Suppressor macrophage treated with lipopolysaccharide for 1 hour (primary cell): ENCODE measurements at regions not wholly inside any gene's neighbourhood (a gene's known extent, or its start where the extent isn't known, plus 50 kb on each side); places are given as distances from the start of the nearest gene placed in this dataset.
A peak's percentile ranks its signal among the peaks of the same experiment; 100 is the strongest.

Experiments used
- DNase-seq, 3 donors: peaks; one replicate each; pipeline ENCODE4 v3.0.0-alpha.2; 2020 to 2022

DNA sequence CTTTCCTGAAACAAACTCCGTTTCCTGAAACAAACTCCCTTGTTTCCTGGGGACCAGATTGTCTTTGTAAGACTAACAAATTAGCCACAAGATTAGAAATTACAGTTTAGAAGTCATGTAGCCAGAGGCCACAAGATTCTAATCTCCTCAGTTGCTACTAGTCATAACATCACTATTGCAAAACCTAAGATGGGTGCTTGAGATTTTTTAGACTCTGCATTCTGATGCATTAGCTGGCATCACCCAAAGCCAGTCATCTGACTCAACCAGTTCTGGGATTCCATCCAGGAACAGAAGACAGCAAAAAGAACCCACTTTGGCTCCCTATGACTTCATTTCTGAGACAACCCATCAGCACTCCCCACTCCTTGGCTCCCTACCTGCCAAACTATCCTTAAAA lies 367.9 kb upstream of the MBL2 start:
- DNase-seq, result no peak

DNA sequence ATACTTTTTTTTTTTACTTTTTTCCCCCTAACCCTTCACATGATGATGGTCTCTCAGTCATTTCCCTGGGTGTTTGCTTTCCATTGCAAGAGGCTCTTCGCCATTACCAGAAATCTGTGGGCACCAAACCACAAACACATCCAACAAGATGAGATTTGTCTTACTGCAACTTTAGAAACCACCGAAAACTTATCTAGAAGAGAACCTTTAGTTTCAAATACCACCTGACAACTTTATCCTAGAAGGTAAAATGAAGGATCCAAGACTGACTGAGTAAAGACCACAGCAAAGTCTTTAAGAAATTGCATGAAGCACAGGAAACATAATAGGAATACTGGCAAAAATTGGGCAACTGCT lies 363.3 kb upstream of the MBL2 start:
- DNase-seq, result no peak

DNA sequence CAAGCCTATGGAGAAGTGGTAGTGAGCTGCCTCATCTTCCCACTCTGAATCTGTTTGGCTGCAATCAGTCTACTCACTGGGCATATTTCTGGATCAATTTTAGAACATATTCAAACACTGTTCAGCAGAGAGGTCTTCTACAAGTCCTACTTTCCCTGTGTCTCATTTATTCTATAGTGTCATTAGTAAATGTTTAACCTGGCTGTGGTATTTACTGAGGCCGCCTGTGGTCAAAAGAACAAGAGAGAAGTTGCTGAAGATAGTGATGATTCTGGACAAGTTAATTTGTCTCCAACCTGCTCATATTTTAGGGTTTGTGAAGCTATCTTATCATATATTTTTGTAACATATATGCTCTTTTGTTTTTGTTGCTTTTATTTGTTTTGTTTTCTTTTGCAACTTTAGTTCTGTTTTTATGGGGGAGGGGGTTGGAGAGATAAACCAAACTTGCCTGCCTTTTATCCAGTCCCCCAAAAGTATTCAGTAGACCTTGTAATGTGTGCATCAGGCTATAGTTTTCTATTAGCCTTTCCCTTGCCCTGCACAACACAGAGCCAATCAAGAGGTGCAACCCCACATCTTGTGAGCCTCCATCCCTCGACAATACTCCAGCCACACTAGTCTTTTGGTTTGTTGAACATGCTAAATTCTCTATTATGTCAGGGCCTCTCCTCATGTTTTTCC lies 362.8 kb upstream of the MBL2 start:
- no peak for DNase-seq

DNA sequence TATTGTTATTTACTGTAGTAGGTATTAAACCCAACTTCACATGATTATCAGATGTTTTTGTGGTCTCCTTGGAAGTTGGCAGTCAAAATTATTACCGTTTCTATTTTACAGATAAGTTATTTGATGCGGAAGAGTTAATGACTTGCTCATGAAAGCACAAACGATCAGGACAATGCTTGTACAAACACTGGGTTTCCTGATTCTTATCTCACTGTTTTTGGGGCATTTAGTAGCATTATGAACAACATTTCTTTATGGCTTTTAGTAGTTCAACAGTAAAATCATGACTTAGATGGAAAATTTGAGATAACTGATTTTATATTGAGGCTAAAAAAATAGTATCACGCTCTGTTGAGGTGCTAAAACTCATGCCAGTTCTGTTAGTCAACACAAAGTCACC lies 361.5 kb upstream of the MBL2 start:
- DNase-seq, result no peak

DNA sequence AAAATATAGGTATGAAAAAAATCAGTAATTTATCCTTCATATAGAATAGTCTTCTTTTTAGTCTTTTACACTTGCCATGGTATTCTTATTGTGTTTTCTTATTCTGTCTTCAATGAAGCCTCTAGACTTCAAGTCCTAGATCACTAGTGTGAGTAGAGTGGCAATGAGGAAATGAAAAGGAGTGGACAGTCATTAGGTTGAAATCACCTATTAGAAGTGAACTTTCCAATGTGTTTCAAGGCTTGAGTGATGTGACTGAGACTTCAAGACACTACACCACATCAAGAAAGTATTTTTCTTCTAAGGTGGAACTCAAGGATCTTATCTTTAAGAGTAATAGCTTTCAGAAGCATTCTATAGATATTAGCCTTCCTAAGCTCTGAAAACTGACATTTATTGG lies 357.8 kb upstream of the MBL2 start:
- no peak for DNase-seq

DNA sequence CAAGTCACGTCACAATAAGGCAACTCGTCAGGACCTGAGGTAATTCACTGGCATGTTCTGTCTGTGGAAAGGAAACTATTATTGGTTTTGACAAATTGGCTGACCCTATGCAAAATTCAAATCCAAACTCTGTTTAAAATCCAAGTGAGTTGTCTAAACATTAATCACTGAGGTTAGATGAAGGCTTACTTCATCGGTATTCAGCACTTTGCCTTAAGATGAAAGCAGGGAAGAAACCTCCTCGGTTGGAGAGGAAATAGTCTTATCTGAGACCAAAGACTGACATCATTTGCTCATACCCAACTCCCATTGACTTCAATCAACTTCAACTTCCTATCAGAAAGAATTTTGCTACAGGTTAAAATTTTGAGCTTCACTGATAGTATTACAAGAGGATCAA lies 355.1 kb upstream of the MBL2 start:
- DNase-seq, result no peak

DNA sequence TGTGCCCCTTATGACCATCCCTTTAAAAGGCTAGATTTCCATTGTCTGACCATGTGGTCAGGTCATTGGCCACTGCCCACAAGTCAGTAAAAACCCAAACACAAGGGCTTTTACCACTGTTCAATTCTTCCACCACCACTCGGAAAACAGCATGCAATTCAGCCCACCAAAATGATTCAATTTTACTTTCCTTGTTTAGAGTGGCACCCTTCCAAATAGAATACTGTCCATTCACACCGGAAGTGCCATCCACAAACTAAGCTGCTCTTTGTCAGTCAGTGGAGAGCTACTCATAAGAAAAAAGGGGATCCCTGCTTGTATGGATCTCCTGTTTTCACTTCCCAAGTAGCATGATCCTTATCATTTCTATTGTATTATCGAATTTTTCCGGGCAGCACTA lies 350.7 kb upstream of the MBL2 start:
- no peak for DNase-seq

DNA sequence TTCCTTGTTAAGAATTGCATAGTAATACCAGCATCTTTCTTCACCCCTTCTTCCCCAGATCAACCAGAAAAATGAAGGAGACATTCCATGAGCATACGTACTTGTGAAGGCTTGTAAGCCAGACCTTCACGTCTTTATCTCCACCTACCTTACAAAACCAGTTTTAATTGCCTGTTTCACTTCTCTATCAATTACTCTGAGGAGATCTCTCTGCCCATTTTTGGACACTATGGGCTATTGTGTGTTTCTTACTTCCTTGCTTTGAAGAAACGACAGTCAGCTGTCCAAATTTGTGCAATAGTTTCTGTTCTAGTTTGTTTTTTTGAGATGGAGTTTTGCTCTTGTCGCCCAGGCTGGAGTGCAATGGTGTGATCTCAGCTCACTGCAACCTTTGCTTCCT lies 349.7 kb upstream of the MBL2 start:
- peak; percentile 7 to 35 (median 19) for DNase-seq

DNA sequence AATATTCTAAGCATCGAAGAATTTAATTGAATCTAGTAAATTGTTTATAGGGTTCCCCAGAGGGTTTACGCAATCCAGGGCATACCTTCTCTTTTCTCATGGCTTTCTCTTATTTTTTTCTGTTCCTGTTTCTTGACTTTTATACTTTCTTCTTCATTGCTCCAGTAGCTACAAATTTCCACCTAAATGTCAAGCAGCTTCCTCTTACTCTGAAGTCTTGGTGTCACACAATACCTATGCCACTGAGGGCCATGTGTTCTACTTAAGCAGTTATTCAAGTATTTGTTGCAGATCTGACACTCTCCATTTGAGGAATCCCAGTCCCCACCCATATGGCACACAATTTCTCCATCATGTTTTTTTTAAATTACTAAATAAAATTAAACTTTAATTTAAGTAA lies 343.1 kb upstream of the MBL2 start:
- DNase-seq, result peak in 1 of 3 donors; percentile 5

DNA sequence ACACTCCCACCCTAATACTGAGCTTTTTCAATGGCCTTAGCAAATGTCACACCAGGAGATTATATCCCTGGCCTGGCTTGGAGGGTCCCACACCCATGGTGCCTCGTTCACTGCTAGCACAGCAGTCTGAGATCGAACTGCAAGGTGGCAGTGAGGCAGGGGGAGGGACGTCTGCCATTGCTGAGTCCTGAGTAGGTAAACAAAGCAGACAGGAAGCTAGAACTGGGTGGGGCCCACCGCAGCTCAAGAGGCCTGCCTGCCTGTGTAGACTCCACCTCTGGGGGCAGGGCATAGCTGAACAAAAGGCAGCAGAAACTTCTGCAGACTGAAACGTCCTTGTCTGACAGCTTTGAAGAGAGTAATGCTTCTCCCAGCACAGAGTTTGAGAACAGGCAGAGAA lies 338.9 kb upstream of the MBL2 start:
- DNase-seq, result no peak

DNA sequence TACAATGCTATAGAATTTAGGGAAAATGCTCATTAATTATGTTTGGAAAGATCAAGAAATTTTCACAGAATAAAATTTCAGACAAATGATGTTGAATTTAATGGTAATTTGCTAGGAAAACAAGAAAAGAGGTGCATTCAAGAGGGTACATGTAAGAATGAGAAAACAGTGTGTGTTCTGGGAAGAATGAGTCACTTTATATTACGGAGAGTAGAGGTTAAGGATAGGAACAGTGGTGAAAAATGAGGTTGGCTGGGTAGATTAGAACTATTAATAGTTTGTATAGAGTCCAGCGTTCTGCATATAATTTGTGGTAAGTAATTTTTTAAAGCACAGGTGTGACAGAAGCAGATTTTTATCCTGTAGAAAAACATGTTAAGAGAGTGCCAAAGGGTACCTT lies 336.7 kb upstream of the MBL2 start:
- no peak for DNase-seq

DNA sequence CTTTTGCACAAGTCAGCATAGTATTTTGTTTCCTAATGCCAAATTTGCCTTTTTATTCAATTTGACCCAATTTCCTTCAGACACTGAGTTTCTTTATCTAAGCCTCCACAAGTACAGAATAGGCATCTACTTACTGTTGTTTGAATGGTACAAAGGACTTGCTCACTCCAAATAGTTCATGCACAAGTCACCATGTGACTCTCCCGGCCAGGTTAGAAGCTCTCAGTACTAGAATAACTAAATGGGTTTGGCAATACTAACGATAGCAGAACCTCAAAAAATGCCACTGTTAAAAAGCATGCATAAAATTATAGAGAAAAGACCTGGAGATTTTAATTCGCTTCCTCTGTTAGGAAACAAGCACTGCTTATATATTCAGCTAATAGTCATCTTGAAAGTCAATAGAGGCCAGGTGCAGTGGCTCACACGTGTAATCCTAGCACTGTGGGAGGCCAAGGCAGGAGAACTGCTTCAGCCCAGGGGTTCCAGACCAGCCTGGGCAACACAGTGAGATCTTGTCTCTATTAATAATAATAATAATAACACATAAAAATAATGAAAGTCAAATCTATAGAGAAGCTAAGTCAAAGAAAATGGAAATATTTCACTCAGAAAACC lies 335.8 kb upstream of the MBL2 start:
- no peak for DNase-seq

DNA sequence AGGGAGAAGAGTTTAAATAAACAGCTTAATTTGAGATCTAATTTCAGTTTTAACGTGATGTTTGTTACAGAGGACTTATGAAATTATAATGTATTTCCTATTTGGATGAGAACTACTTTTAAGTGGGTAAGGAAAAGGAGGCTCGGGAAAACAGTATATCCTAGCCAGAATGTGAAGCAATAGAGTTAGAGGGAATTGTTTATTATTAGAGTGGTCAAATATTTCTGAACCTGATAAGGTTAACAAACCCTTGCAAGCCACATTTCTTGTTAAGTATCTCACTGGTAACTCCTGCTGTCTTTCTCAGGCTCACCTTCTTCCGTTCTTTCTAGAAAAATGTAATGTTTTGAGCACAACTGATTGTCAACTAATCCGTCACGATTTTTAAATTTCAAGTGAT lies 335.1 kb upstream of the MBL2 start:
- DNase-seq, result no peak

DNA sequence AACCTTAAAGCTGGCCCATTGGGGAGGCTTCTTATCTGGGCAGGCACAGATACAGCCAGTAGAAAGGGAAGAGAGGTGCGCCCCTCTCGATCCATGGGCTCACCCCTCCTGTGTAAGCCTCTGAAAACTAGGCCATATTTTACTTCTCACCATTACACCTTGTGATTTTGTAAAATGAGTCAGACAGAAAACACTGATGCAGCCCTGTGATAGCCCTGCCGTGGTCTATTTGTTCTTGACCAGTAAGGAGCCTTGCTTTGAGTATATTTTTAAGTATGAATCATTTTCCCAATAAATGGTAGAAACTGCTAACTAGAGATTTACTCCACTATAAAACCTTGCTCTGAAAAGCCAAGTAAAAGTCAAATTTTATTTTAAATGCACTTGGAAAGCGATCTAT lies 329.8 kb upstream of the MBL2 start:
- no peak for DNase-seq

DNA sequence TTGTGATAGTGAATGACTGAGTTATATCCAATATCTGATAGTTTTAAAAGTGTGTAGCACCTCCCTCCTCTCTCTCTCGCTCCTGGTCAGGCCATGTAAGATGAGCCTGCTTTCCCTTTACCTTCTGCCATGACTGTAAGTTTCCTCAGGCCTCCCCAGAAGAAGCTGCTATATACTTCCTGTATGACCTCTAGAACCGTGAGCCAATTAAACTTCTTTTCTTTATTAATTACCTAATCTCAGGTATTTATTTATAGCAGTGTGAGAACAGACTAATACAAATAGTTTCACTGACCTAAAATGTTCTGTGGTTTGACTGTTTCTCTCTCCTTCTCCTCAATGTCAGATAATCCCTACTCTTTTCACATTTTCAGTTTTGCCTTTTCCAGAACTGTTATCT lies 321.3 kb upstream of the MBL2 start:
- DNase-seq, result no peak

DNA sequence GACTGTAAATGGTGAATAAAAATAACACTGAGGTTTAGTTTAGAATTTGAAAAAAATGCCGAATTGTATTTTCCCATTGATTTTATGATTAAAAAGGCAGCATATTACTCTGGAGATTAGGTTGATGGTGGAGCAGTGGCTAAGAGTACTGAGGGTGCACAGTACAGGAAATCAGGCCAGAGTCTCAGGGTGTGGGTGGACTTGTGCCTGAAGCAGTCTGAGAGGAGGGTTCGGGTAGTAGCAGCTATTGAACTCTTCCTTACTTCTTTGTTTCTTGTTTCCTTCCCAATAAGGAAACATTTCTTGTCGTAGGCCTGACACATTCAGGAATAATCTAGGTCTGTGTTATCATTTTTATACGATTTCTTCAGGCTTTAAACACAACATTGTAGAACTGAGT lies 319.0 kb upstream of the MBL2 start:
- no peak for DNase-seq

DNA sequence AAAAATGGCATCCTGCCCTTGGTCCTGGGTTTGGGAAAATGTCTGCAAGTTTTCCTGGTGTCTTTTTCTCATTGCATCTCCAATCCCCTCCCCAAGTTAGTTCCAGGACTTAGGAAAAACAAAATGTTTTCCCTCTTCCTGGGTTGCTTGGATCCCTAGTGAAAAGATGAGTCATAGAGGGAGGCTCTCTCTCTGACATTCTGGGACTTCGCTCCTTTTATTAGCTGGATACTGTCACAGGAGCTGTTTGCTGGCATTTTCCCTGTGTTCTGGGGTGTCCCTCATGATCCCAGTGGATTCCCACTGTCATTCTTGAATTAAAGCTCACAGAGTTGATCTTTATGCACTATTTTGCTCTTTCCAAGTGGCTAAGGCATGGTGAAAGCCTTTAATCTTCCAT lies 316.4 kb upstream of the MBL2 start:
- DNase-seq, result no peak

DNA sequence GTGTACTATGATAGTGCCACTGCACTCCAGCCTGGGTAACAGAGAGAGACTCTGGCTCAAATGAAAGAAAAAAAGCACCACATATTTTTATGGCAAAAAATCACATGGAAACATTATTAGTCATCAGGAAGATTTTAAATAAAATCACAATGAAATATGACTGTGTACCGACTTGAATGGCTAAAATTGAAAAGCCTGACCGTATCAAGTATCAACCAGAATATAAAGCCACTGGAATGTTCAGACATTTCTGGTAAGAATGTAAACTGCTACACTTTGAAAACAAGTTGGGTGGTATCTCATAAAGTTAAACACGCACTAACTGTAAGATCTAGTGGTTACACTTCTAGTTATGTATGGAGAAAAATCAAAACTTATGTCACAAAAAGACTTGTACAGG lies 306.7 kb upstream of the MBL2 start:
- DNase-seq, result no peak

DNA sequence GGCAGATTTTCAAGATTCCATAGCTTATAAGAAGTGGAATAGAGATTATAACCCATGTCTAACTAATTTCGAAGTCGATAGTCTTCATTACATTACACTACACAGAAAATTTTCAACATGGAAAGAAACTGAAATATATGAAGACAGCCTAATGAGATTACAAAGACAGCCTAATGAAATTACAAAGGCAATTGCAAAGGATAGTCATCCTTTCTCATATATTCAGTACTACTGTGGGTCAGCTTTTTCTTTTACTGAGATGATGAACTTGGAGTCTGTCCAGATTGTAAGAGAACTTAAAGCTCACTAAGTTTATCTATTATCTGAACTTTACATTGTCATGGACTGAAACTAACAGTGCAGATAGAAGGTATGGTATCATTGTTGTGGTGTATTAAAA lies 304.4 kb upstream of the MBL2 start:
- no peak for DNase-seq

DNA sequence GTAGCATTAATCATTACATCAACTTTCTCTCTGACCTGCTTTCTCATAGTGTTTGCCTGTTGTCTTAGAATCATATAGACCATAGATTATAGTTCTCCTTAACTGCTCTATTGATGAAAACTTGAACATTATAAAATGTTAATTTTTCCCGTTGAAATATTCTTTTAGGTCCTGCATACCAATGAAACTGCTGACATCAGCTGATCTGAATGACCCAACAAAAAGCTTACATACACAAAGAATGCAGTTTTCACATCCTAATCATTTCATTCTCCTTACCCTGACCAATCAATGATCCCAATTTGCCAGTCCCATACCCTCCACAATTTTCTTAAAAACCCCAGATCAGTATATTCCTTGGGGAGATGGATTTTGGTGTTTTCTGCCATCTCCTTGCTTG lies 302.9 kb upstream of the MBL2 start:
- no peak for DNase-seq

DNA sequence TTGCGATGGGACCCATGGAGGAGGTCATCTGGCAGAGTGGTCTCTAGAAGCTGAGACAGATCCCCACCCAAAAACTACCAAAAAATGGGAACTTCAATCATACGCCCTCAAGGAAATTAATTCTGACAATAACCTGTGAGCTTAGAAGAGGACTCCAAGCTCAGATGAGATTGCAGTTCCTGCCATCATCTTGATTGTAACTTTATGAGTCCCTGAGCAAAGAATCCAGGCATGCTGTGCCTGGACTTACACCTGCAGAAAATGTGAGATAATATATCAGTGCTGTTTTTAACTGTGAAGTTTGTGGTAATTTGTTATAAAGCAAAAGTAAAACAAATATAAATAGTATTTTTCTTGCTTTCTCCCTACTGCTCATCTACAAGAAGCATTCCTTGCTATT lies 299.6 kb upstream of the MBL2 start:
- DNase-seq, result no peak

DNA sequence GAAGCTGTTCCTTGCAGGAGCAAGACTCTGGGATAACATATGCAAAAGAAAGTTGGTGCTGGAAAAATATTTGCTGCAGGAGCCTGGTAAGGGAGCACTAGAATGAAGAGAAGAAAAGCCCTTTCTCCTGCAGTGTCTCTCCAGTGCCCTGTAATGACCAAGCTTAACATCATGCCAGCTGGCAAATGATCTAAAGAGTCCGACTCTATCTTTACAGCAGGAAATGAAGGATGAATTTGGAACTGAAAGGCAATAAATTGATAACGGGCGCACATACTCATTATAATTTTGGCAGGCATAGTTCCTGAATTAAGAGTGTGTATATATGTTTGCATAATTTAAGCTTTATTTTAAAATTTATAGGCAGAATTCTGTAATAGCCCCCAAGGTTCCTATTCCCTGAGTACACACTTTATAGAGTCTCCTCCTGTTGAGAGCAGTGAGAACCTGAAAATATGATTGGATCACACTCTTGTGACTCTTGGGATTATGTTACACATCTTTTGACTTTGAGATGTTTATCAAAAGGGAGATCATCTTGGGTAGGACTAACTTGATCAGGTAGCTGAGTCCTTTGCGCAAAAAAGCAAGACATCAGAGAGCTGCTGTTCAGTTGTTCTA lies 299.0 kb upstream of the MBL2 start:
- DNase-seq, result no peak

DNA sequence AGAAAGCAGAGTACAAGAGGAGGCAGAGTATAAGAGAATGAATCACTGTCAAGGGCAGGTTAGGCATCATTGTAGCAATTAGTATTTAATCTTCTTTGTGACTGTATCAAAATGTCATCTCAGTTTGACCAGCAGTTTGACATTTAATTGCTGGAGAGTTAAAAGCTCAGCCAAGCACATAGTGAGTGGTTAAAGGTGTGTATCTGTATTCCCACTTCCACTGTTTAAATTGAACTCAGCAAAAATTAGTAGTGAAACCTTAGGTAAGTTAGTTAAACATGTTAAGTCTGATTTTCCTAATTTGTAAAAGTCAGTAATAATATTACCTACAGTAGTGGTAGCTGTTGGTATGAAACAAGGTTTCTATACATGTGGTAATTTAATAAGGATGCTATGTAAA lies 296.4 kb upstream of the MBL2 start:
- DNase-seq, result no peak

DNA sequence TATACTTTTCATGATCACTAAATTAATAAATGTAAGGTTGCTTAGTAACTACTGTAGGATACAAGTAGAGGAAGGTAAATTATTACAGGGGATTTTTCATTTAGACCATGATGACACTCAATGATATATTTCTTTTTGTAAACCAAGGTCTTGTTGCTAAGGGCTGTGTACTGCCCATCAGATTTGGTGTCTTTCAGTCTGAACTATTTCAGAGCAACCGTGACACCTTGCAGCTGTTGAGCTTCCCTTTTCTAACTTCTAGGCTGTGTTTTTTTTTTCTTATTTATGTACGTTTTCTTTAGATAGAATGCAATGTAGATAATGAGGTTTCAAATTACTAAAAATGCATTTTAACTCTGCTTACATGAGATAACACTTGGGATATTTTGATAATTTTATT lies 292.0 kb upstream of the MBL2 start:
- no peak for DNase-seq

DNA sequence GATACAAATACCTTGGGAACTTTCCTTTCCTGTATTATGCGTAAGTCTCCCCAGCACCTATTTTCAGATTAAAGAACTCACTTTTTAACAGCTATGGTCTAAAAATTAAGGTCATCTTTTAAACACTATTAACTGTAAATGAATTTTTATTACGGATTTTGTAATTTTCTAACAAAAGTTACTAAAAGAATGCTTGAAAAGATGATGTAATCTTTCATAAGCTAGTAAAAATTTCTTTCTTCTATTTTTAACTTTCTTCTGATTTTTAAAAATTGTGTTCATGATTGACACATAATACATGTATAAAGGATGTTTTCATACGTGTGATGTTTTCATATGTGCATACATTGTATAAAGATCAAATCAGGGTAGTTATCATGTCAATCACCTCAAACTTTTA lies 291.2 kb upstream of the MBL2 start:
- DNase-seq, result no peak
